IMR-90 (cell line): ENCODE measurements at regions not wholly inside any gene's neighbourhood (a gene's known extent, or its start where the extent isn't known, plus 50 kb on each side); places are given as distances from the start of the nearest gene placed in this dataset.
A peak's percentile ranks its signal among the peaks of the same experiment; 100 is the strongest.

ENCODE experiments used
- ATAC-seq: fragments of 200-7000 bp; cut with Tn5 transposase; 2 replicates; pipeline ENCODE4 v1.9.1; 2020; ENCODE audit warnings: low read depth, mild to moderate bottlenecking, moderate library complexity
- BruUV-seq: library from RNA; stranded (reverse); fragments of 400-500 nt; replicated peaks from 2 replicates; lab custom pipeline; 2021; lab: Mats Ljungman, UMichigan
- CTCF ChIA-PET: fragments of 300-600 bp; formaldehyde crosslinking; extraction: SDS; loops from one replicate; lab custom pipeline; 2021; ENCODE audit warnings: antibody characterized with exemption; lab: Yijun Ruan, JAX
- POLR2A ChIA-PET: fragments of 300-600 bp; sonication (Branson Sonifier 250); formaldehyde crosslinking; loops from one replicate; lab custom pipeline; 2022; ENCODE audit warnings: antibody characterized with exemption; ENCODE audit not compliant: unreplicated experiment; lab: Charles Lee
- DNase-seq: peaks from one replicate; pipeline ENCODE4 v3.0.0; 2013
- H2AFZ ChIP-seq: replicated peaks from 2 replicates; pipeline ENCODE3; 2013; ENCODE audit warnings: low read length, mild to moderate bottlenecking; ENCODE audit not compliant: poor library complexity
- H2AK5ac ChIP-seq: 2 replicates; pipeline ENCODE4 v1.6.1; 2013; ENCODE audit warnings: low read depth, low read length, inconsistent platforms
- H2AK9ac ChIP-seq: replicated peaks from 2 replicates; pipeline ENCODE3; 2013; ENCODE audit warnings: mild to moderate bottlenecking, low read depth, low read length, moderate library complexity; ENCODE audit not compliant: poor library complexity
- H2BK120ac ChIP-seq: 2 replicates; pipeline ENCODE4 v1.6.1; 2013; ENCODE audit warnings: low read depth, low read length, inconsistent platforms
- H2BK15ac ChIP-seq: 3 replicates; pipeline ENCODE4 v1.6.1; 2013; ENCODE audit warnings: low read depth, low read length, inconsistent platforms
- H2BK20ac ChIP-seq: 2 replicates; pipeline ENCODE4 v1.6.1; 2013; ENCODE audit warnings: low read depth, mild to moderate bottlenecking, inconsistent platforms, low read length, moderate library complexity
- H2BK5ac ChIP-seq: 2 replicates; pipeline ENCODE4 v1.6.1; 2013; ENCODE audit warnings: mild to moderate bottlenecking, low read depth, low read length, inconsistent platforms; ENCODE audit not compliant: poor library complexity, severe bottlenecking
- H3K14ac ChIP-seq: replicated peaks from 2 replicates; pipeline ENCODE4 v1.6.1; 2013; ENCODE audit warnings: low read depth, low read length, inconsistent platforms
- H3K18ac ChIP-seq: 2 replicates; pipeline ENCODE4 v1.6.1; 2013; ENCODE audit warnings: low read depth, low read length, control low read depth
- H3K23ac ChIP-seq: 2 replicates; pipeline ENCODE4 v1.6.1; 2013; ENCODE audit warnings: low read depth, low read length, inconsistent platforms
- H3K27ac ChIP-seq: 2 replicates; pipeline ENCODE4 v1.5.1; 2013; ENCODE audit warnings: mild to moderate bottlenecking, control low read depth, low read length; ENCODE audit not compliant: insufficient read depth
- H3K27me3 ChIP-seq: 2 replicates; pipeline ENCODE4 v1.6.1; 2013; ENCODE audit warnings: low read length; ENCODE audit not compliant: control insufficient read depth, insufficient read depth
- H3K36me3 ChIP-seq: 2 replicates; pipeline ENCODE4 v1.6.1; 2013; ENCODE audit warnings: low read length, mixed read lengths; ENCODE audit not compliant: control insufficient read depth, insufficient read depth
- H3K4ac ChIP-seq: 2 replicates; pipeline ENCODE4 v1.6.1; 2013; ENCODE audit warnings: low read depth, low read length, inconsistent platforms
- H3K4me1 ChIP-seq: 2 replicates; pipeline ENCODE4 v1.6.1; 2013; ENCODE audit warnings: low read length, mixed read lengths; ENCODE audit not compliant: control insufficient read depth, insufficient read depth
- H3K4me2 ChIP-seq: 2 replicates; pipeline ENCODE4 v1.6.1; 2013; ENCODE audit warnings: low read depth, mild to moderate bottlenecking, control low read depth, low read length, moderate library complexity
- H3K4me3 ChIP-seq: 2 replicates; pipeline ENCODE4 v1.5.1; 2013; ENCODE audit warnings: low read depth, mild to moderate bottlenecking, control low read depth, low read length, moderate library complexity; ENCODE audit not compliant: insufficient read depth
- H3K56ac ChIP-seq: 2 replicates; pipeline ENCODE4 v1.6.1; 2013; ENCODE audit warnings: low read length, inconsistent platforms; ENCODE audit not compliant: insufficient read depth; ENCODE audit errors: extremely low read depth
- H3K79me1 ChIP-seq, 2 experiments: 2 replicates each; pipeline ENCODE4 v1.6.1; 2013; ENCODE audit warnings: low read length in 2 of 2, inconsistent platforms in 1 of 2, low read depth in 1 of 2
- H3K9ac ChIP-seq: 2 replicates; pipeline ENCODE4 v1.6.1; 2013; ENCODE audit warnings: low read depth, low read length, control low read depth
- H3K9me1 ChIP-seq: 2 replicates; pipeline ENCODE4 v1.6.1; 2013; ENCODE audit warnings: low read length, inconsistent platforms; ENCODE audit not compliant: insufficient read depth
- H3K9me3 ChIP-seq: 2 replicates; pipeline ENCODE4 v1.6.1; 2013; ENCODE audit warnings: low read length; ENCODE audit not compliant: control insufficient read depth, insufficient read depth
- H4K20me1 ChIP-seq: 2 replicates; pipeline ENCODE4 v1.6.1; 2013; ENCODE audit warnings: low read length, inconsistent platforms; ENCODE audit not compliant: insufficient read depth
- H4K5ac ChIP-seq: 2 replicates; pipeline ENCODE4 v1.6.1; 2013; ENCODE audit warnings: mild to moderate bottlenecking, low read depth, low read length, control low read depth
- H4K8ac ChIP-seq, 2 experiments: 2 replicates each; pipeline ENCODE4 v1.6.1; 2013; ENCODE audit warnings: low read depth in 2 of 2, low read length in 2 of 2, control low read depth in 1 of 2, inconsistent platforms in 1 of 2
- H4K91ac ChIP-seq: 2 replicates; pipeline ENCODE4 v1.6.1; 2013; ENCODE audit warnings: low read depth, low read length, inconsistent platforms; ENCODE audit not compliant: insufficient read depth
- BHLHE40 ChIP-seq: fragments of 150-350 bp; IDR thresholded peaks from 2 replicates; pipeline ENCODE4 v1.6.1; 2016; ENCODE audit warnings: mild to moderate bottlenecking, low read depth, low read length
- ELK1 ChIP-seq: fragments of 150-350 bp; IDR thresholded peaks from 2 replicates; pipeline ENCODE4 v1.6.1; 2016; ENCODE audit warnings: low read depth, mild to moderate bottlenecking, low read length, moderate library complexity, borderline replicate concordance
- MAFK ChIP-seq: IDR thresholded peaks from 2 replicates; pipeline ENCODE4 v1.6.1; 2012; ENCODE audit warnings: low read depth, low read length, improper control_type of control experiment
- NFE2L2 ChIP-seq: fragments of 150-350 bp; IDR thresholded peaks from 2 replicates; pipeline ENCODE4 v1.6.1; 2016; ENCODE audit warnings: low read depth, mild to moderate bottlenecking, low read length
- POLR2A ChIP-seq: IDR thresholded peaks from 2 replicates; pipeline ENCODE4 v1.6.1; 2012; ENCODE audit warnings: mild to moderate bottlenecking, low read depth, low read length
- SMC3 ChIP-seq: fragments of 150-350 bp; IDR thresholded peaks from 2 replicates; pipeline ENCODE4 v1.6.1; 2016; ENCODE audit warnings: low read depth, mild to moderate bottlenecking, antibody characterized with exemption, low read length, moderate library complexity
- WGBS, 2 experiments: methylation state at CpG; one replicate each; pipeline versions ENCODE4 v1.1.5 to v1.1.7; 2013; ENCODE audit warnings: missing lambda C conversion rate in 2 of 2; ENCODE audit not compliant: insufficient read length in 1 of 2; ENCODE audit errors: extremely low coverage in 2 of 2; 5-methylcytosine and 5-hydroxymethylcytosine counted together
- dilution Hi-C: fragments of 300-500 bp; cut with HindIII; formaldehyde crosslinking; loops from one replicate; pipeline ENCODE4 v1.14.3; 2018; ENCODE audit warnings: low sequenced_read_pairs; ENCODE audit not compliant: unreplicated experiment
- in situ Hi-C: fragments of 300-500 bp; cut with MboI; formaldehyde crosslinking; loops from 3 replicates; pipeline ENCODE4 v1.14.3; 2019; ENCODE audit warnings: low sequenced_read_pairs, inconsistent platforms, mixed read lengths
- intact Hi-C: fragments of 100-400 bp; cut with micrococcal nuclease; formaldehyde crosslinking; loops from 2 replicates; pipeline ENCODE4 v1.10.0; 2022

- no peaks in the 10 kb centered on the region for H3K79me1 ChIP-seq
- H4K20me1 ChIP-seq, result no peaks in the 10 kb centered on the region
- no peak overlapping the region for H3K27ac ChIP-seq
- no peak overlapping the region for H3K18ac ChIP-seq
- no peak overlapping the region for H2BK120ac ChIP-seq
- in situ Hi-C loops (no loop called here), dilution Hi-C loops (no loop called here), intact Hi-C loops (no loop called here)
- H2BK15ac ChIP-seq, result no peak overlapping the region
- H4K91ac ChIP-seq, result no peak overlapping the region
- no peaks in the 10 kb centered on the region for H3K9me3 ChIP-seq
- BruUV-seq, result no TSS peak
- no peak overlapping the region for H3K56ac ChIP-seq
- H3K4me2 ChIP-seq, result no peak overlapping the region
- peak; percentile 67 for ATAC-seq
- ChIA-PET CTCF (no interaction called here), POLR2A (no interaction called here)
- no CpG with 5 or more reads among the region's 2 CpGs for WGBS, 2 experiments
- peak; percentile 54 for DNase-seq
- no peak overlapping the region for H3K4me3 ChIP-seq
- no peaks in the 10 kb centered on the region for H3K36me3 ChIP-seq
- no peak overlapping the region for H4K8ac ChIP-seq
- no peak overlapping the region for H2AK5ac ChIP-seq
- H3K4ac ChIP-seq, result no peak overlapping the region
- H3K9ac ChIP-seq, result no peak overlapping the region
- no peak overlapping the region for H2AFZ ChIP-seq
- no peak overlapping the region for H2BK5ac ChIP-seq
- no peak overlapping the region for H2AK9ac ChIP-seq
- H4K5ac ChIP-seq, result no peak overlapping the region
- no peaks in the 10 kb centered on the region for H3K27me3 ChIP-seq
- H3K9me1 ChIP-seq, result peaks cover 4% of the 10 kb centered on the region; the same call in 1 of the 2 replicates
- H3K14ac ChIP-seq, result no peak overlapping the region
- no peaks in the 10 kb centered on the region; the same call in 1 of the 2 replicates for H3K4me1 ChIP-seq
- no peak overlapping the region for H2BK20ac ChIP-seq
- no peak for TF ChIP-seq POLR2A
- no peak for TF ChIP-seq NFE2L2
- TF ChIP-seq BHLHE40, result no peak
- no peak for TF ChIP-seq ELK1
- no peak for TF ChIP-seq SMC3
- no peak for TF ChIP-seq MAFK
- H3K23ac ChIP-seq, result no peak overlapping the region
Observed at GRCh38 chr3:105177576-105177975, 189.1 kb upstream of the ALCAM start.
